HT-29 (cell line): ENCODE measurements at regions not wholly inside any gene's neighbourhood (a gene's known extent, or its start where the extent isn't known, plus 50 kb on each side); places are given as distances from the start of the nearest gene placed in this dataset.
A peak's percentile ranks its signal among the peaks of the same experiment; 100 is the strongest.
"Not testable (repeated sequence)": the region's sequence is repeated elsewhere in the genome, so short reads cannot be mapped to it uniquely, and the experiment has no call there.

Experiments used
- DNase-seq: peaks from one replicate; pipeline ENCODE4 v3.0.0-alpha.2; 2015; ENCODE audit warnings: low spot score

DNA sequence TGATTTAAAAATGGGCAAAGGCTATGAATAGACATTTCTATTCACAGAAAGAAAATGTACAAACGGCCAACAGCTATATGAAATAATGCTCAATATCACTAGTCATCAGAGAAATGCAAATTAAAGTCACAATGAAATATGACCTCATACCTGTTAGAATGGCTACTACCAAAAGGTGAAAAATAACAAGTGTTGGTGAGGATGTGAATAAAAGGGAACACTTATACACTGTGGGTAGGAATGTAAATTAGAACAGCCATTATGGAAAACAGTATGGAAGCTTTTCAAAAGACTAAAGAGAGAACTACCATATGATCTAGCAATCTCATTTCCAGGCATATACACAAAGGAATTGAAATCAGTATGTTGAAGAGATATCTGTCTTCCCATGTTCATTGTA lies 118.9 kb upstream of the SPOPL start:
- DNase-seq: no peak

DNA sequence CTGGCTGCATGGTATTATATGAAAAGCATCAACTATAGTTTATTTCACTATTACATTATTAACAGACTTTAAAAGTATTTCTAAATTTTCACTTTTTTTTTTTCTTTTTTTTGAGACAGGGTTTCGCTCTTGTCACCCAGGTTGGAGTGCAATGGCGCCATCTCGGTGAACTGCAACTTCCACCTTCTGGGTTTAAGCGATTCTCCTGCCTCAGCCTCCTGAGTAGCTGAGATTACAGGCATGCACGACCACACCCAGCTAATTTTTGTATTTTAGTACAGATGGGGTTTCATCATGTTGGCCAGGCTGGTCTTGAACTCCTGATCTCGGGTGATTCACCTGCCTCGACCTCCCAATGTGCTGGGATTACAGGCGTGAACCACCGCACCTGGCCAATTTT lies 115.4 kb upstream of the SPOPL start:
- DNase-seq: not testable (repeated sequence)

- DNase-seq: no peak
Measured at GRCh38 chr2:138389063-138389462, 112.5 kb upstream of the SPOPL start.

DNA sequence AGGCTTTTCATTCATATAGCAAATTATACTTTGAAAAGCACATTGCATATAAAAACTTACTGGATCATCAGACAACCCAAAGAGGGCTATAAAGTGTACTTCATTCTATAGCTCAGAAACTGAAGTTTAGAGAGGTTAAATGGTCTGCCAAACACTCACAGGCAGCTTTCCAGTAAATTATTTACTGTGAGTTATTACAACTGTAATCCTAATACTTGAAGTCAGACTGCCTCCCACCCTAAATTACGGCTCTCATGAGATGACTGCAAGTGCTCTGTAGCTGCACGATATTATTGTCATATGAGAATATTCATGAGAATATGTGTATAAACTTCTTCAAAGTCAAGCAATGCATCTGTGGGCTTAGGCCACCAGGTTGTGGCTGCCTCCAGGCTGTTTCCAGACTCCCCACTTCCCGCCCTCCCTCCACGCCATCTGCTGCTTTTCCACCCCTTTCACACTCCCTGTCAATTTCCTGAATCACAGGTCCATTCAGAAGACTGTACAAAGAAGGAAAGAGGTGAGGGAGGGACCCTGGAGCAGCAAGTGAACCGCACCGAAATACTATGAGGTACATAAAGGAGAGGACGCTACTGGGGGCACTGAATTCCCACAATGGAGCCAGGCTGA lies 111.1 kb upstream of the SPOPL start:
- DNase-seq: no peak

GRCh38 chr2:138391946-138392345 lies 109.6 kb upstream of the SPOPL start:
- no peak for DNase-seq

GRCh38 chr2:138395565-138396306 lies 105.8 kb upstream of the SPOPL start:
- no peak for DNase-seq

DNA sequence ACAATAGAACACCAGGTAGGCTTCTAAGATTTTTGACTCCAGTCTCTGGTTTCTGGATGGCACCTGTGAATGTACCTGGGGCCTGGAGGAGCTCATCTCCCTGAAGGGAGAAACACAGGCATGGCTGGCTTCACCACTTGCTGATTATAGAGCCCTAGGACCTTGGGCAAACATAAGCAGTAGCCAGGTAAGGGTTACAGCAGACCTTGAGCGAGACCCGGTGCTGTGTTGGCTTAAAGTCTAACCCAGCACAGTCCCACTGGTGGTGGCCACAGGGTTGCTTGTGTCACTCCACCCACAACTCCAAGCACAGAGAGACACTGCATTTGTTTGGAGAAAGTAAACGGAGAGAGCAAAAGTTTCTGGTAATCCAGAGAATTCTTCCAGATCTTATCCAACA lies 104.7 kb upstream of the SPOPL start:
- no peak for DNase-seq

DNA sequence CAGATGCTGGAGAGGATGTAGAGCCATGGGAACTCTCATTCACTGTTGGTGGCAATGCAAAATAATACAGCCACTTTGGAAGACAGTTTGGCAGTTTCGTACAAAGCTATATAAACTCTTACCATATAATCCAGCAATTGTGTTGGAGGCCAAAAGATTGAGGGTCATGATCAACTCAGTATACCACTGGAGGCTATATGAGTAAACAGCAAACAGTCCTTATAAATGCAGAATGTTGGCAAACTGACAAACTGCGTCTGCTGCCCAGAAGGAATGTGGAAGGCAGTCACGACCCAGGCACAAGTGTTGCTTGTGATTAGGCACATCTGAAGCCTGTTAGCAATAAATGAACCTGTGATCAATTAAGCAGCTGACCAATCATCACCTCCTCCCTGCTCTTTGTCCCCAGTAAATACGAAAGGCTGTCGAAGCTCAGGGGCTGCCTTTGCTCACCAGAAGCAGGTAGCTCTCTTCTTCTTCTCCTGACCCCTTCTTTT lies 98.1 kb upstream of the SPOPL start:
- no peak for DNase-seq

- no peak for DNase-seq
Measured at GRCh38 chr2:138414014-138414413, 87.6 kb upstream of the SPOPL start.

- DNase-seq: no peak
Measured at GRCh38 chr2:138415985-138416384, 85.6 kb upstream of the SPOPL start.

- DNase-seq: no peak
Measured at GRCh38 chr2:138418453-138418852, 83.1 kb upstream of the SPOPL start.

GRCh38 chr2:138421315-138421970 lies 80.1 kb upstream of the SPOPL start:
- peak; percentile 12 for DNase-seq

DNA sequence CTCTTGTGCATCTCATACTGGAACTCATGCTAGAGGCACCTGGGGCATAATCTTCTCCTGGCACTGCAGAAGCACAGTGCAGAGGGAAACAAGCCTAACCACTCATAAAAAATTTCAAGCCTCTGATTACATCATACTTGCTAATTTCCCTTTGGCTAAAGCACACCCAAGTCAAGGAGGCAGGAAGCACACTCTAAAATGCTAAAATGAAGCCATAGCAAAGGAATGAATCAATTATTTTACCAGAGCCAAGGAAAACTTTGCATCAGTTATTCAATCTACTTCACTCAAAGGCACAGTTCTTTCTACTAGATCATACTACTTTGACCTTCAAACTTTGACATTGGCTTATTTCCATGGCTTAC lies 79.6 kb upstream of the SPOPL start:
- DNase-seq: peak; percentile 28

GRCh38 chr2:138423198-138423597 lies 78.4 kb upstream of the SPOPL start:
- no peak for DNase-seq

DNA sequence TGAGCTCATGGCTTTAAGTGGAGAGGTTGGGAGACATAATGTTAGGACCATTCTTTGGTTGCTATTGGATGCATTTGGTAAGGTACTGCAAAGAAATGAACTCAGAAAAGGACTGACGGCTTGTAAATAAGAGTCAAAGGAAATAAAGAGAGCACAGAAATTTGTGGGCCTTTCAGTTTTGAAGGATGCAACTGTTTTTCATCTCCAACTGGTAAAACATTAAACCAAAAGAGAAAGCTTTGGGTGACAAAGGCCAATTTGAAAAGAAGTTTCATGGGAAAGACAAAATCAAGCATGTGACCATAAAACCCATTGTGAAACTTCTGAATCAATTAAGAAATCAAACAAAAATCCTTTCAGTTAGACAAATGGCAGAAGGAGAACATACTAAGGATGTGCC lies 77.8 kb upstream of the SPOPL start:
- DNase-seq: no peak

- no peak for DNase-seq
Measured at GRCh38 chr2:138424436-138425140, 77.0 kb upstream of the SPOPL start.

DNA sequence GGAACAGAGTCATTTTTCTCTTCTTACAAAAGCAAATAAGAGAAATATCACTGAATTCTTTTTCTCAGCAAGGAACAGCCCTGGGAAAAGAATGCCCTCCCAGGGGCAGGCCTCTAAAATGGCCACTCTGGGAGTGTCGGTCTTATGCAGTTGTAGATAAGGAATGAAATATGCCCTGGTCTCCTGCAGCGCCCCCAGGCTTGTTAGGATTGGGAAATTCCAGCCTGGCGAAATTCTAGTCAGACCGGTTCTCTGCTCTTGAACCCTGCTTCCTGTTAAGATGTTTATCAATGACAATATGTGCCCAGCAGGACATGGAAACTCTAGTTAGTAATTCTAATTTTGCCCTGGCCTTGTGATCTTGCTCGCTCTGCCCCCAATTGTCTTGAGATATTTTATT lies 75.5 kb upstream of the SPOPL start:
- DNase-seq: not testable (repeated sequence)

GRCh38 chr2:138428710-138429440 lies 72.7 kb upstream of the SPOPL start:
- no peak for DNase-seq

DNA sequence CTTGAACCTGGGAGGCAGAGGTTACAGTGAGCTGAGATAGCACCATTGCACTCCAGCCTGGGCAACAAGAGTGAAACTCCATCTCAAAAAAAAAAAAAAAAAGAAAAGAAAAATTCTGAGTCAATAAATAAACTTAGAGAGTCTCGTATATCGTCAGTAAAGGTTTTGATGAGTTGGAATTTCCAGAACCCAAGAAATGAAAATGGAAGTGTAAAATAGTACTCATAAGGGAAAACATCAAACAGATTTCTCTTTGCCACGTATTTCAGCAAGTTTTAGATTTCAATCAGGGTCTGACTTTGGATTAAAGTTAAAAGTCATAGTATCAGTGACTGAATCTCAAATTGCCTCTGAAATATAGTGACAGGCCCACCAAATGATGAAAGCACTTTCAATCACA lies 71.4 kb upstream of the SPOPL start:
- DNase-seq: no peak

GRCh38 chr2:138432971-138433370 lies 68.6 kb upstream of the SPOPL start:
- DNase-seq: no peak
